Hepatocyte (in vitro differentiated cells): ENCODE measurements at regions not wholly inside any gene's neighbourhood (a gene's known extent, or its start where the extent isn't known, plus 50 kb on each side); places are given as distances from the start of the nearest gene placed in this dataset.

ENCODE experiments used
- EZH2 ChIP-seq: fragments of 200-600 bp; sonication (generic); IDR thresholded peaks from 2 replicates; pipeline ENCODE4 v1.6.1; 2016; ENCODE audit warnings: antibody characterized with exemption, mild to moderate bottlenecking, borderline replicate concordance
- TF ChIP-seq, protein P1 (sequence below): fragments of 200-600 bp; sonication (generic); IDR thresholded peaks from 2 replicates; pipeline ENCODE4 v1.5.1; 2016; ENCODE audit warnings: antibody characterized with exemption, mild to moderate bottlenecking; ENCODE audit not compliant: poor library complexity

DNA sequence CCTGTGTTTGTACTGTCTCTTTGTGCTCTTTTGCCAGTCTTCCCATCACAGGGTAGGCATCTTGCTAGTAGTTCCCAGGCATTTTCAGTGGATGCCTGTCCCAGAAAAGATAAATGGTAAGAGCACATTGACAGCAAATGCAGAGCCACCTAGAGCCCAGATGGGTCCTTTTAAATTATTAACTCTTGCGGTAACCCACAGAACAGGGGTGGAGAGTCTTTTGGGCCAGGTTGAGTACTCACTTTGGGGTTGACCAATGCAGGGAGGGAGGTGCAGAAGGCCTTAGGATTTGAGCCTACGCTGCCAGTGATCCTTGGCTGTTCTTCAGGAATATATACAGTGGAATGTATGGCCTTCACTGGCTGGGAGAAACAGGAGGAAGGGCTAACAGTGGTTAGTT, 173.8 kb downstream of the MSN start:
- no peak for TF ChIP-seq EZH2
- TF ChIP-seq, protein P1, sequence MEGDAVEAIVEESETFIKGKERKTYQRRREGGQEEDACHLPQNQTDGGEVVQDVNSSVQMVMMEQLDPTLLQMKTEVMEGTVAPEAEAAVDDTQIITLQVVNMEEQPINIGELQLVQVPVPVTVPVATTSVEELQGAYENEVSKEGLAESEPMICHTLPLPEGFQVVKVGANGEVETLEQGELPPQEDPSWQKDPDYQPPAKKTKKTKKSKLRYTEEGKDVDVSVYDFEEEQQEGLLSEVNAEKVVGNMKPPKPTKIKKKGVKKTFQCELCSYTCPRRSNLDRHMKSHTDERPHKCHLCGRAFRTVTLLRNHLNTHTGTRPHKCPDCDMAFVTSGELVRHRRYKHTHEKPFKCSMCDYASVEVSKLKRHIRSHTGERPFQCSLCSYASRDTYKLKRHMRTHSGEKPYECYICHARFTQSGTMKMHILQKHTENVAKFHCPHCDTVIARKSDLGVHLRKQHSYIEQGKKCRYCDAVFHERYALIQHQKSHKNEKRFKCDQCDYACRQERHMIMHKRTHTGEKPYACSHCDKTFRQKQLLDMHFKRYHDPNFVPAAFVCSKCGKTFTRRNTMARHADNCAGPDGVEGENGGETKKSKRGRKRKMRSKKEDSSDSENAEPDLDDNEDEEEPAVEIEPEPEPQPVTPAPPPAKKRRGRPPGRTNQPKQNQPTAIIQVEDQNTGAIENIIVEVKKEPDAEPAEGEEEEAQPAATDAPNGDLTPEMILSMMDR, result no peak
